ENCODE measurements at regions not wholly inside any gene's neighbourhood (a gene's known extent, or its start where the extent isn't known, plus 50 kb on each side); places are given as distances from the start of the nearest gene placed in this dataset.
"Not testable (repeated sequence)": the region's sequence is repeated elsewhere in the genome, so short reads cannot be mapped to it uniquely, and the experiment has no call there.

- Histone ChIP-seq H3K9me3 (ENCODE audit: low read length) (no peaks in the 10 kb centered on the region), H3K27ac (ENCODE audit: low read depth, low read length) (no peak overlapping the region), H3K36me3 (ENCODE audit: insufficient read depth, low read length) (no peaks in the 10 kb centered on the region), H3K27me3 (ENCODE audit: control insufficient read depth in 1 of 2, insufficient read depth in 2 of 2, low read length in 2 of 2) (no peaks in the 10 kb centered on the region), H3K9ac (ENCODE audit: low read length) (no peak overlapping the region), H3K4me1 (ENCODE audit: insufficient read depth, low read length) (peaks cover 9% of the 10 kb centered on the region), H3K4me3 (ENCODE audit: low read depth in 1 of 2, low read length in 2 of 2) (no peak overlapping the region)
These were observed 442.7 kb upstream of the CD180 start for GRCh38 chr5:67639313-67639712.

DNA sequence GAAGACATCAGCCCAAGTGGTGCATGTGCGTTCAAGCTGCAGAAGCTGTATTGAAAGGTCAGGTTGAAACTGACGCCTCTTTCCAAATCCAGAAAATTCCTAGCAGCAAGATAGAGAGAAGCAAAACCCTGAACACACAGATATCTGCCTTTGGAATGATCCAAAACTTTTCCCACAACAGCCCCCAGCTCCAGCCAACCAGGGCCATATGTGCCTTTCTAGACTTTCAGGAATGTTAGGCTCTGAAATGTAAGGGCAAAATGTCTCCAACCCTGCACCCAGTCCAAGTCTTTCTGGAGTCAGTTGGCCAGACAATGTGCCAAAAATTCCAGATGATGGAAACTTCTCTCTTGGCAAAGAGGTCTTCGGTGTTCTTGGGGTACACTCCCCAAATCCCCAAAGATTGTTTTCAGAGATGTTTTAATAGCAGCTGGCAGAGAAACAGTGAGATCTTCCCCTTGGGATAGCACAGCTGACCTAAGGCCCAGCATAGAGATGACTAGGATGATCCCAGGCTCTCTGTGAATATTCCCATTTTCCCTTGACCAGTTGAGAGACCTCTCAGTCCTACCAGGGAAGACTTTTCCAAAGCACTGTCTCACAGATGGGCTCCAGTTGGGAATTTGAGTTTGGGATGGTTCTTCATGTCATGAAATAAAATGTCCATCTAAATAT is 440.4 kb upstream of the CD180 start:
- no peaks in the 10 kb centered on the region for H3K27me3 ChIP-seq (ENCODE audit: control insufficient read depth in 1 of 2, insufficient read depth in 2 of 2, low read length in 2 of 2)
- H3K27ac ChIP-seq (ENCODE audit: low read depth, low read length) = no peak overlapping the region
- H3K4me1 ChIP-seq (ENCODE audit: insufficient read depth, low read length) = peaks cover 9% of the 10 kb centered on the region

DNA sequence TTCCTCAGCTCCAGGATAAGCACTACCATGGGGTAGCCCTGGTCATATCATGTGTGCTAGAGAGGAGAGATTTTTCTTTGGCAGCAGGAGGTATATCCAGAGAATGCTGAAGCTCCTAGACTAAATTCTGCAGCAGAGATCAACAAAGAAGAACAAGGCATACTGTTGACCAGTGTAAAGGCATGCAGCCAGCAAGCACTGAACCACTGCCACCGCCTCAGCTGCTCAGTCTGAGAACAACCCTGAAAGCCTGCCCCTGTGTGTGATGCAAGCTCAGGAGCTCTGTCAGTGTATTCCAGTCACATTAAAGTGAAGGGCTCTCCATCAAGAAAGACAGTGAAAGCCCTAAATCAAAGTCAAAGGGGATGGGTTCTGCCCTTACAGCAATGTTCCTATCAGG is 439.5 kb upstream of the CD180 start:
- H3K27me3 ChIP-seq (ENCODE audit: control insufficient read depth in 1 of 2, insufficient read depth in 2 of 2, low read length in 2 of 2) = no peaks in the 10 kb centered on the region
- no peak overlapping the region for H3K9ac ChIP-seq (ENCODE audit: low read length)
- H3K36me3 ChIP-seq (ENCODE audit: insufficient read depth, low read length) = no peaks in the 10 kb centered on the region
- no peak overlapping the region for H3K27ac ChIP-seq (ENCODE audit: low read depth, low read length)
- H3K9me3 ChIP-seq (ENCODE audit: low read length) = no peaks in the 10 kb centered on the region
- no peak overlapping the region for H3K4me3 ChIP-seq (ENCODE audit: low read depth in 1 of 2, low read length in 2 of 2)
- peaks cover 9% of the 10 kb centered on the region for H3K4me1 ChIP-seq (ENCODE audit: insufficient read depth, low read length)

More for the DNA sequence above, 440.4 kb upstream of the CD180 start:
- H3K9ac ChIP-seq (ENCODE audit: low read length) = no peak overlapping the region
- no peak overlapping the region for H3K4me3 ChIP-seq (ENCODE audit: low read depth in 1 of 2, low read length in 2 of 2)
- H3K9me3 ChIP-seq (ENCODE audit: low read length) = no peaks in the 10 kb centered on the region
- H3K36me3 ChIP-seq (ENCODE audit: insufficient read depth, low read length) = no peaks in the 10 kb centered on the region

DNA sequence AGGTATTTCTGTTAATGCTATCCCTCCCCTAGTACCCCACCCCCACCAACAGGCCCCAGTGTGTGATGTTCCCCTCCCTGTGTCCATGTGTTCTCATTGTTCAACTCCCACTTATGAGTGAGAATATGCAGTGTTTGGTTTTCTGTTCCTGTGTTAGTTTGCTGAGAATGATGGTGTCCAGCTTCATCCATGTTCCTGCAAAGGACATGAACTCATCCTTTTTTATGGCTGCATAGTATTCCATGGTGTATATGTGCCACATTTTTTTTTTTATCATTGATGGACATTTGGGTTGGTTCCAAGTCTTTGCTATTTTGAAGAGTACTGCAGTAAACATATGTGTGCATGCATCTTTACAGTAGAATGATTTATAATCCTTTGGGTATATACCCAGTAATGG is 430.5 kb upstream of the CD180 start:
- H3K27me3 ChIP-seq (ENCODE audit: control insufficient read depth in 1 of 2, insufficient read depth in 2 of 2, low read length in 2 of 2); H3K27ac ChIP-seq (ENCODE audit: low read depth, low read length); H3K9me3 ChIP-seq (ENCODE audit: low read length); H3K9ac ChIP-seq (ENCODE audit: low read length); H3K36me3 ChIP-seq (ENCODE audit: insufficient read depth, low read length); H3K4me3 ChIP-seq (ENCODE audit: low read depth in 1 of 2, low read length in 2 of 2); H3K4me1 ChIP-seq (ENCODE audit: insufficient read depth, low read length): not testable (repeated sequence)

GRCh38 chr5:67623078-67623477 is 426.5 kb upstream of the CD180 start:
- no peak overlapping the region for H3K4me3 ChIP-seq (ENCODE audit: low read depth in 1 of 2, low read length in 2 of 2)
- H3K9me3 ChIP-seq (ENCODE audit: low read length) = no peaks in the 10 kb centered on the region
- H3K36me3 ChIP-seq (ENCODE audit: insufficient read depth, low read length) = no peaks in the 10 kb centered on the region
- H3K4me1 ChIP-seq (ENCODE audit: insufficient read depth, low read length) = peaks cover 4% of the 10 kb centered on the region
- H3K27me3 ChIP-seq (ENCODE audit: control insufficient read depth in 1 of 2, insufficient read depth in 2 of 2, low read length in 2 of 2) = no peaks in the 10 kb centered on the region
- H3K27ac ChIP-seq (ENCODE audit: low read depth, low read length) = no peak overlapping the region
- no peak overlapping the region for H3K9ac ChIP-seq (ENCODE audit: low read length)

DNA sequence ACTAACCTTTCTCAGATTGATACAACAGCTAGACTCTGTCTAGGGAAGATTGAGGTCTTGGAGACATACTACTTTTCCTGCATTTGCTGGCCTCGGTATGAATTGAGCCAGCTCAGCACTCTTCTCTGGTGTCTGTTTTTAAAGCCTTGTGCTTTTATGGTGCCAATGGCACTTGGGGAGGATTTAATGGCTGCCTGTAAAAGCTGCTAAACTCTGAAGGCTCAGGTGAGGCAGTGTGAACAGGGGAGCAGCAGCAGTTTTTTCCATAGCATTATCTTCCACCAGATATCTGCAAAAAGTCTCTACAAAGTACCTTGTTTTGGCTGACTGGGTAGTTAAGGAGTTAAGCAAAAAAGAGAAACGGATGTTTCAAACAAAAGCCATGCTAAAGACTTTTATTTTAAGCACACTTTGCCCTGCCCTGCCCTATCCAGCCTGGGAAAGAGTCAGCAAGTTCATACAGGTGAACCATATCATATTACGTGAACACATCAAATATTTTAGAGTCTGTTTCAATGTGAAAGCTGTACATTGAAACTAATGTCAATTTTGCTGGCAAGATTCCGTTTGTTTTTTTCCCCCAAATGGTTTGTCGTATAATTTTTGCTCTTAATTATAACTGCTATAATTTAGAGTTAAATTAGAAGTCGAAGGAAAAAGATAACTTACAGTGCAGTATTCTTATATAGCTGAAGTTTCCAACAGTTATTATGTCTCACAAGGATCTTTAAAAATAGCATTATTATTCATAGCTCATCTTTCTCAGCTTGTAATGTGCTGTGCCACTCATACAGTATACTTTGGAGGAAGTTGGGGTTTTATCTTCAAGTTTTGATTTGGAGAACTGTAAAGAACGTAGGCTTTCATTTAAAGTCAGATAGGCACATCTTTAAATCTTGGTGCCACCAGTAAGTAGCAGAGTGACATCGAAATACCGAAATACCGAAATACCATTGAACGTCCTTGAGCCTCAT is 424.1 kb upstream of the CD180 start:
- H3K27ac ChIP-seq (ENCODE audit: low read depth, low read length) = no peak overlapping the region
- H3K27me3 ChIP-seq (ENCODE audit: control insufficient read depth in 1 of 2, insufficient read depth in 2 of 2, low read length in 2 of 2) = no peaks in the 10 kb centered on the region
- H3K9ac ChIP-seq (ENCODE audit: low read length) = no peak overlapping the region
- H3K4me1 ChIP-seq (ENCODE audit: insufficient read depth, low read length) = peaks cover 4% of the 10 kb centered on the region
- no peak overlapping the region for H3K4me3 ChIP-seq (ENCODE audit: low read depth in 1 of 2, low read length in 2 of 2)
- H3K9me3 ChIP-seq (ENCODE audit: low read length) = no peaks in the 10 kb centered on the region
- H3K36me3 ChIP-seq (ENCODE audit: insufficient read depth, low read length) = no peaks in the 10 kb centered on the region

GRCh38 chr5:67619636-67620035 is 423.0 kb upstream of the CD180 start:
- H3K27ac ChIP-seq (ENCODE audit: low read depth, low read length) = no peak overlapping the region
- H3K27me3 ChIP-seq (ENCODE audit: control insufficient read depth in 1 of 2, insufficient read depth in 2 of 2, low read length in 2 of 2) = no peaks in the 10 kb centered on the region
- H3K4me3 ChIP-seq (ENCODE audit: low read depth in 1 of 2, low read length in 2 of 2) = no peak overlapping the region
- peaks cover 4% of the 10 kb centered on the region for H3K4me1 ChIP-seq (ENCODE audit: insufficient read depth, low read length)
- no peaks in the 10 kb centered on the region for H3K9me3 ChIP-seq (ENCODE audit: low read length)
- no peaks in the 10 kb centered on the region for H3K36me3 ChIP-seq (ENCODE audit: insufficient read depth, low read length)
- no peak overlapping the region for H3K9ac ChIP-seq (ENCODE audit: low read length)

DNA sequence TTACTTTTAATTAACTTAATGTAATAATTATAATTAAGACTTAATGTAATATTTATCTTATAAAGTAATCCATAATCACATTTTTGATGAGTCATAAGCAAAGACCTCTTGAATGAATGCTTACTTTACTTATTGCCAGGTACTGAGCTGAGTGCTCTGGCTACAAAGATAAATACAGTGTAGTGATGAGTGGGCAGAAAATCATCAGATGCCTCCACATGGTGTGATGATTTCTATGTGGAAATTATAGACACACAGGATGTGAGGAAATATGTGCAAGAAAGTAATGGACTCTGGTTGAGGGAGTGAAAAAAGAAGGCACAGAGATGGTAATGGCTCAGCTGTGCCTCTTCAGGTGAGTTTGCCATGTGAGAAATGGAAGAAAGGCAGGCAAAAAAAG is 422.6 kb upstream of the CD180 start:
- H3K27ac ChIP-seq (ENCODE audit: low read depth, low read length) = no peak overlapping the region
- H3K9ac ChIP-seq (ENCODE audit: low read length) = no peak overlapping the region
- H3K9me3 ChIP-seq (ENCODE audit: low read length) = no peaks in the 10 kb centered on the region
- H3K4me1 ChIP-seq (ENCODE audit: insufficient read depth, low read length) = peaks cover 4% of the 10 kb centered on the region
- H3K36me3 ChIP-seq (ENCODE audit: insufficient read depth, low read length) = no peaks in the 10 kb centered on the region
- no peaks in the 10 kb centered on the region for H3K27me3 ChIP-seq (ENCODE audit: control insufficient read depth in 1 of 2, insufficient read depth in 2 of 2, low read length in 2 of 2)
- H3K4me3 ChIP-seq (ENCODE audit: low read depth in 1 of 2, low read length in 2 of 2) = no peak overlapping the region

DNA sequence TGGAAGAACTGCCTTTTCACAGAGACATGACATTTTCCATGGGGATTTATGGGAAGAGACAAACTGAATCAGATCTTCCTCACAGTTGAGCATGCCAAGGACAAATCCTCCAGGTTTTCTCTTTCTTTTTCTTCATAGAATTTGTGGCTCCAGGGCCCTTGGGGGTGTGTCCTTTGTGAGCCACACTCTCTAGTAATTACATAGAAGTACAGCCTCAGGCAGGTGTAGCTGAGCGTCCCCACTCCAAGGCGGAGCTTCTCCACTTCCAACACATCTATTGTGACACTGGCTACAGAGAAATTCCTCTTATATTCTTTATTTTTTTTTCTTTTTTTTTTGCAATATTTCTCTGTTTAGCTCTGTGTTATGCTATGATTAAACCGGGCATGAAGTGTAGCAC is 420.5 kb upstream of the CD180 start:
- Histone ChIP-seq H3K36me3 (ENCODE audit: insufficient read depth, low read length) (no peaks in the 10 kb centered on the region), H3K27me3 (ENCODE audit: control insufficient read depth in 1 of 2, insufficient read depth in 2 of 2, low read length in 2 of 2) (no peaks in the 10 kb centered on the region), H3K4me3 (ENCODE audit: low read depth in 1 of 2, low read length in 2 of 2) (no peak overlapping the region), H3K4me1 (ENCODE audit: insufficient read depth, low read length) (peaks cover 4% of the 10 kb centered on the region), H3K27ac (ENCODE audit: low read depth, low read length) (no peak overlapping the region), H3K9ac (ENCODE audit: low read length) (no peak overlapping the region), H3K9me3 (ENCODE audit: low read length) (no peaks in the 10 kb centered on the region)

DNA sequence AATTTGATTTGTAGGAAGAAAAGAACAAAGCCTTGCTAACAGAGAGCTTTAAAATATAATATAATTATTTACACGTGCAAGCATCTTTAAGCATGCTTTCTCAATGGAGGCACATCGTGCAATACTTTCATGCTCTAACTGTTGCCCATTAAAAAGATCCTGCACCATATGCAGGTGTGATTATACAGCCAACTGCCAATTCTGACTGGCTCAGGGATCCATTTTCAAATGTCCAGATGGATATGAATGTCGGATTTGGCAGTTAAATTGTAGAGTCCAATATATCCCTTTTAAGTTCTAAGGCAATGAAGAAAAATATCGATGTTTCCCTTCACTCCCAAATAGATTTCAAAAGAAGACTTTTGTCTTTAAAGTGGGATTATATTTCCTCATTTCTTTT is 416.4 kb upstream of the CD180 start:
- Histone ChIP-seq H3K4me1 (ENCODE audit: insufficient read depth, low read length) (no peaks in the 10 kb centered on the region), H3K9ac (ENCODE audit: low read length) (no peak overlapping the region), H3K27me3 (ENCODE audit: control insufficient read depth in 1 of 2, insufficient read depth in 2 of 2, low read length in 2 of 2) (no peaks in the 10 kb centered on the region), H3K27ac (ENCODE audit: low read depth, low read length) (no peak overlapping the region), H3K4me3 (ENCODE audit: low read depth in 1 of 2, low read length in 2 of 2) (no peak overlapping the region), H3K9me3 (ENCODE audit: low read length) (no peaks in the 10 kb centered on the region), H3K36me3 (ENCODE audit: insufficient read depth, low read length) (no peaks in the 10 kb centered on the region)

- Histone ChIP-seq H3K4me3 (ENCODE audit: low read depth in 1 of 2, low read length in 2 of 2) (no peak overlapping the region), H3K4me1 (ENCODE audit: insufficient read depth, low read length) (no peaks in the 10 kb centered on the region), H3K27me3 (ENCODE audit: control insufficient read depth in 1 of 2, insufficient read depth in 2 of 2, low read length in 2 of 2) (no peaks in the 10 kb centered on the region), H3K9me3 (ENCODE audit: low read length) (no peaks in the 10 kb centered on the region), H3K36me3 (ENCODE audit: insufficient read depth, low read length) (no peaks in the 10 kb centered on the region), H3K27ac (ENCODE audit: low read depth, low read length) (no peak overlapping the region), H3K9ac (ENCODE audit: low read length) (no peak overlapping the region)
These were observed 413.8 kb upstream of the CD180 start for GRCh38 chr5:67610186-67610912.

Data from muscle layer of colon (tissue), 2 donors.